AML-193 (cell line): ENCODE measurements at regions not wholly inside any gene's neighbourhood (a gene's known extent, or its start where the extent isn't known, plus 50 kb on each side); places are given as distances from the start of the nearest gene placed in this dataset.

Experiments
- DNase-seq, 2 experiments: peaks; one replicate each; lab custom pipeline; 2025; lab: John Stamatoyannopoulos, UW

- DNase-seq = no peak
Observed at GRCh38 chr1:219472596-219472995, 140.3 kb downstream of the ZC3H11B start.

GRCh38 chr1:219467524-219467923 is 145.4 kb downstream of the ZC3H11B start:
- DNase-seq = no peak

- DNase-seq = no peak
Observed at GRCh38 chr1:219466766-219467165, 146.1 kb downstream of the ZC3H11B start.

GRCh38 chr1:219465212-219466093 is 147.5 kb downstream of the ZC3H11B start:
- no peak for DNase-seq

- no peak for DNase-seq
Observed at GRCh38 chr1:219463636-219464035, 149.3 kb downstream of the ZC3H11B start.

- DNase-seq = no peak
Observed at GRCh38 chr1:219461981-219462400, 150.9 kb downstream of the ZC3H11B start.

GRCh38 chr1:219460896-219461815 is 151.7 kb downstream of the ZC3H11B start:
- peak; percentile 89 to 93 for DNase-seq

- peak in 1 of 2 experiments; percentile 41 for DNase-seq
Observed at GRCh38 chr1:219460081-219460895, 152.6 kb downstream of the ZC3H11B start.

GRCh38 chr1:219459351-219460080 is 153.4 kb downstream of the ZC3H11B start:
- DNase-seq = no peak

GRCh38 chr1:219446288-219446687 is 166.6 kb downstream of the ZC3H11B start:
- no peak for DNase-seq

- DNase-seq = no peak
Observed at GRCh38 chr1:219445864-219446263, 167.0 kb downstream of the ZC3H11B start.

- no peak for DNase-seq
Observed at GRCh38 chr1:219444474-219444873, 168.4 kb downstream of the ZC3H11B start.

GRCh38 chr1:219443763-219444162 is 169.1 kb downstream of the ZC3H11B start:
- DNase-seq = no peak

- no peak for DNase-seq
Observed at GRCh38 chr1:219442611-219443061, 170.3 kb downstream of the ZC3H11B start.

GRCh38 chr1:219441884-219442283 is 171.0 kb downstream of the ZC3H11B start:
- no peak for DNase-seq

GRCh38 chr1:219439376-219439775 is 173.5 kb downstream of the ZC3H11B start:
- no peak for DNase-seq

GRCh38 chr1:219438386-219438785 is 174.5 kb downstream of the ZC3H11B start:
- DNase-seq = no peak

GRCh38 chr1:219434923-219435297 is 178.0 kb downstream of the ZC3H11B start:
- DNase-seq = no peak

GRCh38 chr1:219434285-219434922 is 178.5 kb downstream of the ZC3H11B start:
- DNase-seq = no peak

- DNase-seq = no peak
Observed at GRCh38 chr1:219433496-219434131, 179.3 kb downstream of the ZC3H11B start.
